ENCODE measurements at regions not wholly inside any gene's neighbourhood (a gene's known extent, or its start where the extent isn't known, plus 50 kb on each side); places are given as distances from the start of the nearest gene placed in this dataset.

- no peak for TF ChIP-seq POLR2A (IDR thresholded peaks at IDR 0.05; ENCODE audit: low read length)
- TF ChIP-seq GATA1 (IDR thresholded peaks at IDR 0.05; ENCODE audit: low read depth, low read length) = no peak
These were observed 125.2 kb upstream of the SPON1 start for GRCh38 chr11:13837286-13837685.

All from erythroblast (primary cell).